Endodermal cell (in vitro differentiated cells): ENCODE measurements at regions not wholly inside any gene's neighbourhood (a gene's known extent, or its start where the extent isn't known, plus 50 kb on each side); places are given as distances from the start of the nearest gene placed in this dataset.
"Not testable (repeated sequence)": the region's sequence is repeated elsewhere in the genome, so short reads cannot be mapped to it uniquely, and the experiment has no call there.

Experiments used
- DNase-seq: peaks from one replicate; pipeline ENCODE4 v3.0.0-alpha.2; 2017
- H3K27ac ChIP-seq: 2 replicates; pipeline ENCODE4 v1.5.1; 2013; ENCODE audit warnings: mild to moderate bottlenecking, low read depth, low read length, moderate library complexity
- H3K27me3 ChIP-seq: 2 replicates; pipeline ENCODE4 v1.6.1; 2013; ENCODE audit warnings: mild to moderate bottlenecking, low read length, moderate library complexity; ENCODE audit not compliant: insufficient read depth, control insufficient read depth, poor library complexity, severe bottlenecking
- H3K36me3 ChIP-seq: 2 replicates; pipeline ENCODE4 v1.7.0; 2013; ENCODE audit warnings: mild to moderate bottlenecking, low read length, moderate library complexity; ENCODE audit not compliant: control insufficient read depth, insufficient read depth
- H3K4me1 ChIP-seq: one replicate; pipeline ENCODE4 v1.7.0; 2013; ENCODE audit warnings: low read length; ENCODE audit not compliant: control insufficient read depth, insufficient read depth
- H3K4me3 ChIP-seq: 2 replicates; pipeline ENCODE4 v1.5.1; 2013; ENCODE audit warnings: mild to moderate bottlenecking, low read length, moderate library complexity
- H3K9ac ChIP-seq: 2 replicates; pipeline ENCODE4 v1.6.1; 2013; ENCODE audit warnings: mild to moderate bottlenecking, low read length, moderate library complexity; ENCODE audit not compliant: poor library complexity, severe bottlenecking; ENCODE audit errors: extremely low read depth
- H3K9me3 ChIP-seq: 2 replicates; pipeline ENCODE4 v1.6.1; 2013; ENCODE audit warnings: mild to moderate bottlenecking, low read length, moderate library complexity; ENCODE audit not compliant: control insufficient read depth
- H3K27ac Mint-ChIP-seq: 2 replicates; pipeline ENCODE4 v1.8.0; 2020; ENCODE audit warnings: mixed read lengths
- H3K27me3 Mint-ChIP-seq: 2 replicates; pipeline ENCODE4 v1.8.0; 2021; ENCODE audit warnings: mild to moderate bottlenecking, mixed read lengths; ENCODE audit not compliant: insufficient read depth
- H3K36me3 Mint-ChIP-seq: 2 replicates; pipeline ENCODE4 v1.8.0; 2020; ENCODE audit warnings: low read depth, mixed read lengths
- H3K4me1 Mint-ChIP-seq: 2 replicates; pipeline ENCODE4 v1.8.0; 2020; ENCODE audit warnings: mixed read lengths
- H3K4me3 Mint-ChIP-seq: 2 replicates; pipeline ENCODE4 v1.8.0; 2020; ENCODE audit warnings: mild to moderate bottlenecking, moderate library complexity, mixed read lengths
- H3K9me3 Mint-ChIP-seq: 2 replicates; pipeline ENCODE4 v1.8.0; 2020; ENCODE audit warnings: mild to moderate bottlenecking, mixed read lengths
- WGBS, 2 experiments: methylation state at CpG; one replicate each; pipeline versions ENCODE4 v1.1.5 to v1.1.7; 2013; ENCODE audit warnings: missing lambda C conversion rate in 2 of 2, mixed read lengths in 1 of 2; ENCODE audit not compliant: insufficient coverage in 1 of 2, insufficient read length in 1 of 2; 5-methylcytosine and 5-hydroxymethylcytosine counted together

DNA sequence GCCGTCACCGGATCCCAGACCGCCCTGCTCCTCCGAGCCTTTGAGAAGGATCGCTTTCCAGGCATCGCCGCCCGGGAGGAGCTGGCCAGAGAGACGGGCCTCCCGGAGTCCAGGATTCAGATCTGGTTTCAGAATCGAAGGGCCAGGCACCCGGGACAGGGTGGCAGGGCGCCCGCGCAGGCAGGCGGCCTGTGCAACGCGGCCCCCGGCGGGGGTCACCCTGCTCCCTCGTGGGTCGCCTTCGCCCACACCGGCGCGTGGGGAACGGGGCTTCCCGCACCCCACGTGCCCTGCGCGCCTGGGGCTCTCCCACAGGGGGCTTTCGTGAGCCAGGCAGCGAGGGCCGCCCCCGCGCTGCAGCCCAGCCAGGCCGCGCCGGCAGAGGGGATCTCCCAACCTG, 127.0 kb upstream of the FRG2B start:
- not testable (repeated sequence) for H3K27ac ChIP-seq, H3K36me3 ChIP-seq, H3K9me3 Mint-ChIP-seq, H3K4me1 Mint-ChIP-seq, DNase-seq, H3K4me3 Mint-ChIP-seq, H3K27me3 ChIP-seq, H3K27me3 Mint-ChIP-seq, H3K4me1 ChIP-seq, H3K36me3 Mint-ChIP-seq, H3K4me3 ChIP-seq, H3K9me3 ChIP-seq, H3K27ac Mint-ChIP-seq, H3K9ac ChIP-seq
- WGBS, 2 experiments = no CpG with 5 or more reads among the region's 39 CpGs
